ENCODE measurements at regions not wholly inside any gene's neighbourhood (a gene's known extent, or its start where the extent isn't known, plus 50 kb on each side); places are given as distances from the start of the nearest gene placed in this dataset.
"Not testable (repeated sequence)": the region's sequence is repeated elsewhere in the genome, so short reads cannot be mapped to it uniquely, and the experiment has no call there.

DNA sequence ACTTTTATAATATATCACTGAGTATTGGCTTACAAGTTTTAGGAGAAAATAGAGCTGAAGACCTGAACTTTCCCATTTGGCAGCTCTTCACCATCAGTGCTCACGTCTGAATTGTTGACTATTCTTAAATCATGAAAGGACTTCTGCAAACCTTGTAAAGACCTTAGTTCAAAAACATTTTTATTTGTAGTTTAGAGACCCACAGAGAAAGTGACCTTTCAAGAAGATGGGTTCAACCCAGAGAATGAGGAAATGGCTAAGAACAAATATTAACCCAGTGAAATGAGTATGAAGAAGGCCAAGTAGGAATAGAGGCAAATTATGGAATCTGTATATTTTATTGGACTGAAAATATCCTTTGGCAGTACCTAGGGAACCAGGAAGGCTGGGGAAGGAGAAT, 1151.1 kb downstream of the GATA3 start:
- DNase-seq (ENCODE audit: low read depth in 2 of 2) = no peak

DNA sequence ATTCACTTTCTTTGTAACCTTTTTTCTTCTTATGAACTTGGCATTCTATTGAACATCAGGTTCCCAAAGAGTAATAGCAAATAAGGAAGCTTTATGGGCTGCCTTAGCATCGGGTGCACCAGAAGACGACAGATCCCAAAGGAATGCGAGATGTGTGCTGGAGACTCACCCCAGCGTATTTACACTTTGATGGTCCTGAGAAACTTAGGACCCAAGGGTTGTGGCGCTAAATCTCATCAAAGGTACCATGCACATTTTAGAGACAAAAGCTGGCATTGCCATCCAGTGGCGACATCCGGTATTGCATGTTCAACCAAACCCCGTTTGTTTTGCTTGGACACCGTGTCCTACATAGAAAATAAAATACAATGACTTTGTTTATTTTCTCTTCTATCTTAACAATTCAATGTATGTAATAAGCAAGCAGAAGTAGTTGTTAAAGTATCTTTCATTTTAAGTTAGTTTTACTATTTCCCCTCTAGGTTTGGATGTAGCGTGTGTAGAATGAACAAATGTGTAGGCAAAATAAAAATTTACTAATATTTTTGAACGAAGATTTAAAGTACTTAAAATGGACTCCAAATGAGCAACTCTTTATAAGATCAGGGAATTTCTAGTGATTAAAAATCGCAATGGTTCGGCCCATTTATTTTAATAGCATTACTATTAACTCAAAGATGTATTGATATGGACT, 1154.8 kb downstream of the GATA3 start:
- peak; percentile 46 to 70 for DNase-seq (ENCODE audit: low read depth in 2 of 2)

DNA sequence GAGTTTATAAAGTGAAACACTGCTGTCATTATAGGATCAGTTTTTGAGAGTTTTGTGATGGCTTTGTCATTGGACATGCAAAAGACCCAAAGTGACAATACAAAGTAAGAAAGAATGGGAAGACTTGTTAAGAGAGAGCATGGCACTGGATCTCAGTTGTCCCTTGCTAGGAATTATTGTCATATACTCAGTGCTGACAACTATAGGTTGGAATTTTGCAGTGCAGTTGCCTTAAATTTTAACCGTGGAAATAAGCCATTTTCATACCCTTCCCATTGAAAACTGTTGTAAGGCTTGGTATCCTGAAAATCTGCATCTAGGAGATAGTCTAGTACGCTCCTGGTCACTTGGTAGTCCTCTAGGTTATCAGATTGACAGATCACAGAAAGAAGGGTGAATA, 1156.7 kb downstream of the GATA3 start:
- no peak for DNase-seq (ENCODE audit: low read depth in 2 of 2)

DNA sequence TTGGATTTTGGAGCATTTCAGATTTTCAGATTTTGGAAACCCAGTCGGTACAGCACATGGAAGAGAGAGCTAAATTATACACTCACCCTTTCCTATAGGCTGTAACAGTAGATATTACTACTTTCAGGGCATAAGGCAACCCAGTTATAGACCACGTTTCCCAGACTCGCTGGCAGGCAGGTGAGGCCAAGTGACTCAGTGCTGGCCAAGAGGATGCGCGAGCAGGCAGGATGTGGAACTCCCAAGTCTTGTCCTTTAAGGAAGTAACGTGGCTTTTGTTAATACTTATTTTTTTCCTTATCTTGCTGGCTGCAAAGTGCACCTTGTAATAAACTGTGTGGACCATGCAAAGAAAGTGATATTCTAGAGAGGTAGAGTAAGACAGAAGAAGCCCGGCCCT, 1160.1 kb downstream of the GATA3 start:
- no peak for DNase-seq (ENCODE audit: low read depth in 2 of 2)

DNA sequence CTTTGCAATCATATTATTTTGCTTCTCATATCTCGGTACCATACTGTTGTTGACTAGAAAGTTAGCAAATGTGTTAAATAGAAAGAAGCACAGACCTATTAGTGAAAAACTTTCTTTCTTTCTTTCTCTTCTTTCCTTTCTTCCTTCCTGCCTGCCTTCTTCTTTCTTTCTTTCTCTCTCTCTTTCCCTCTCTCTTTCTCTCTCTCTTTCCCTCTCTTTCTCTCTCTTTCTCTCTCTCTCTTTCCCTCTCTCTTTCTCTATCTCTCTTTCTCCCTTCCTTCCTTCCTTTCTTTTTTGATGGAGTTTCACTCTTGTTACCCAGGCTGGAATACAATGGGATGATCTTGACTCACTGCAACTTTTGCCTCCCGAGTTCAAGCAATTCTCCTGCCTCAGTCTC, 1160.6 kb downstream of the GATA3 start:
- no peak for DNase-seq (ENCODE audit: low read depth in 2 of 2)

DNA sequence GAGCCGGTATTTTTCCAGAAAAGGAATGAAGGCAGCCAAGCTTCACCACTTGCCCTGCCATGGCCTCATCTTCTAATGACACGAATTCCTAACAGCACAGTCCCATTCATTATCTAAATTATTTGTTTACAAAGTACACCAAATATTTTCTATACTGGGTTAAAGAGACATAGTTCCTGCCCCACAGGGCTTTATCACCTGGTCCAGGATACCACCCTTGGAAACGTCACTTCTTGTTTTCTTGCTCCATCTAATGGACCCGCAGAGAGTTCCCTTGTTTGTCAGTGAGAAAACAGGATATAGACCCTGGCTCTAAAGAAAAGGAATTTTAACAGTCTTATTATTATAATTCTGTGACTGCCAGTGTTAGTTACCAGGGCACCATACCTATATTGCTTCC, 1165.4 kb downstream of the GATA3 start:
- no peak for DNase-seq (ENCODE audit: low read depth in 2 of 2)

DNA sequence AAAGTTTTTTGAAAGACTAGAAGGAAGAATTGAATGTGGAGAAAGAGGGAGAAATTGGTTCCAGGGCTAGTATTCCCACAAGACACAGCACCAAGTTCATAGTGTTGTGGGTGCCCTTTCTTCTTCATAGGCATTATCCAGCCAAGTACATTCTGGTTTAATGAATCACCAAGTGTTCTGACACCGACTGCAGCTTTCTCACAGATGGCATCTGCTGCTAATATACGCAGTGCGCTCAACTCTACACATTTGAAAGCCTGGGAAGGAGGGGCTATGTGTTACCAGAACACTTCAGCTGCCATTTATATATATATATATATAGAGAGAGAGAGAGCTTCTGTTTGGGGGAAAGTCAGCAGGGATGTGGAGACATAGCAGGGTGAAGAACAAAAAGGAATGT, 1168.4 kb downstream of the GATA3 start:
- DNase-seq (ENCODE audit: low read depth in 2 of 2) = no peak

DNA sequence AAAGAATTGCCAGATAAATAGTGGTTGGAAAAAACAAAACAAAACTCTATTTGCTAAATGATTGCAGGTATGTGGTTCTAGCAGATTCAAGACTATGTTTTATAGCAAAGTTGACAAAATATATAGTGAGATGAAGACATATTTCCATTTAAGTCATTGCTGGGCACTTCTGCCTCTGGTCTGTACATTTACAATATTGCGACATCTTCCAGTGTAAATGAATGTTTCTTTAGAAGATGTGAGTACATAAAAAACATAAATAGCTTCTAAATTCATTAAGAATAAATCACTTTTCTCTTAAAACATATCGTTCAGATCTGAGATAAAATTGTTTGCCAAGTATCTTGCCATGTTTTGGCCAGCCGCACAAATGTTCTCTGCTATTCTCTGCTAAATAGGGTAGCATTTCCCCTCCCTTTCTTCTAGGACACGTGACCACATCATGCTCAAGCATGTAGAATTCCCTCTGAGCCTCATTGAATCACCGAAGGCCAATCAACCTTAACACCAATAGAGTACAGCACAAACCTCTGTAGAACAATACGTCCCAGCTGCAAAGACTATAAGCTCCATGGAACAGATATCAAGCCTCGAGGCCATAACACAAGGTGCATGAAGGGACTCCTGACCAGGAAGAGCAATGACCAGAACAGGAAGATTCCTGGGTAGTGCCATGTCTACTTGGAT, 1173.3 kb downstream of the GATA3 start:
- DNase-seq (ENCODE audit: low read depth in 2 of 2) = no peak

DNA sequence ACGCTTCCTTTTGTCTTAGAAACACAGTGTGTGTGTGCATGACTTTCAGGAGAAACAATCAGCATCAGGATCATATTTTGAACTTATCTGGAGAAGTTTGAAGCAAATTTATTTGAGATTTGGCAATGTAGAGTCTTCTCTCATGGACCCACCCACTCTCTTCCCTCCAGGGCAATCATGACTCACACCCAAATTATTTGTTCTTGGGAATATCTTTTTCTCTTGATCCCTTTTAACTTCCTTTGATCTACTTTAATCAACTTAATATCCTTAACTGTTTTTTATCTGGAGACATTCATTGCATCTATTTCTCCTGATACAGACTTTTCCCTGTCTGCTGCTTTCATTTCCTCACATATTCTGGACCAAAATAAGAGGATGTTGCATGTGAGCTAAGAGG, 1174.3 kb downstream of the GATA3 start:
- no peak for DNase-seq (ENCODE audit: low read depth in 2 of 2)

DNA sequence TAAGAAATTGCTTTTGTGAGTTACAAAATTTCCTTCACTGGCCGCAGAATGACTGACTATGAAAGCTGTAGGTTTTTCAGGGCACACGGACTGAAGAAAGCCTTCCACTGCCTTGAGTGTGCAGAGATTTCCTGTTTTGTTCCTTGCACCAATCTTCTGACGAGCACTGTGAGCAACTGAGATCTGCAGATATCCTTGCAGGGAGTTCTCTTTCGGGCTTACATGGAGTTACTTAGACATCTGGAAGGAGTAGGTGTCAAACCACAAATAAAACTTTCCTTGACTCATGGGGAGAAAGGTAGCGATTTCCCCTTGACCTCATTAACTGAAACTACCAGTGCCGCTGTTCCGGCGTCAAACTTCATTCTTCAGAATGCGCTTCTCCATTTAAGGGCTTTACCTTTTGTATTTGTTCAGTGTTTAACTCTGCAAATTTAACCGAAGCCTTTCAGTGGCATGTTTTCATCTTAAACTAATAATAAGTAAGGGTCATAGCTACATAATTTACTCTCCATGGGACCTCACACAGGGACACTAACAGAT, 1175.3 kb downstream of the GATA3 start:
- no peak for DNase-seq (ENCODE audit: low read depth in 2 of 2)

DNA sequence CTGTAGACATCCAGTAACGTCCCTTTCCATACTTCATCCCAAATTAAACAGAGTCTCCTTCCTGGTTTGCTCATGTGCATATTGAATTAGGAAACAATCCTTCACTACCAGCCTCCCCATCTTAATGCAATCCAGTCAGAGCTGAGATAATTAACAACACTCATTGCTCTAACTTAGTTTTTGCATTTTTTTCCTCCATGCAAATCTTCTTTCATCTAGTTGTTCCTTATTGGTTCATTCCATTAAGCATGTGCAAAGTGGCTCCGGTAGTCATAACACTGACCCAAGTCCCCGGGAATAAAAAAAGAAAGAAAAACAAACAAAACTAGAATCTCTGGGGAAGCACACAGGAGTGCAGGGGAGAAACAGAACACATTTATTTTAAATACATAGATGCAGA, 1176.1 kb downstream of the GATA3 start:
- DNase-seq (ENCODE audit: low read depth in 2 of 2) = no peak

DNA sequence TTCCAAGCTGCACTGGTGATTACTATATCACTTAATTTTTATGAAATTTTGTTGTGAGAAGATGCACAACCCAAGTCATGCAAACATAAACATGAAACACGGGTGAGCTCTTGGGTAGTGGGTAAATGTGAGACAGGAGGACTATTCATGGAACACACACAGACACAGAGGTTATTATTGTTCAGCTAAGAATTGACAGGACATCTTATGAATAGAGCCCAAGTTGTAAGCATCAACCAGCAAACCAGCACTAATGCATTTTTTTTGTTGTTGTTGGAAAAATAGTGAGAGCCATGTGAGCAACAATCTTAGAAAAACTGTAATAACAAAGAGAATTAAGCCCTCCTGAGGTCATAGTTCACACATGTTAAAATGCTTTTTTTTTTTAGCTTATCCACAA, 1179.7 kb downstream of the GATA3 start:
- no peak for DNase-seq (ENCODE audit: low read depth in 2 of 2)

DNA sequence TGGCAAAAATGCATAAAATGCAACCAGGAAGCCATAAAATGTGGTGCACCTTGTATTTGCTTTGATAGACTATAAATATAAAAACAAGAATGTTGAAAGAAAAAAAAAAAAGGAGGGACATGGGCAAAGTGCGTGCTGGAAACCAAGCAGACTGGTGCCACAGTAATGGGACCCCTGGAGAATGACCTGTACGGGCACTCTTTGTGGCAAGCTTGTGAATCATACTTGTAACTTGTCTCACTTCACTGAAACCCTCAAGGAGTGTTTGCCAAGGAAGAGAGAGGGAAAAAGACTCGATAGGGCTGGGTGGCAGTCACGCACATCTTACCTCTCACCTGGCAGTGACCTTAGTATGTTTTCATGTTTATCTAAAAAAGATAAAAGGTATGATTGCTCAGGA, 1183.6 kb downstream of the GATA3 start:
- no peak for DNase-seq (ENCODE audit: low read depth in 2 of 2)

DNA sequence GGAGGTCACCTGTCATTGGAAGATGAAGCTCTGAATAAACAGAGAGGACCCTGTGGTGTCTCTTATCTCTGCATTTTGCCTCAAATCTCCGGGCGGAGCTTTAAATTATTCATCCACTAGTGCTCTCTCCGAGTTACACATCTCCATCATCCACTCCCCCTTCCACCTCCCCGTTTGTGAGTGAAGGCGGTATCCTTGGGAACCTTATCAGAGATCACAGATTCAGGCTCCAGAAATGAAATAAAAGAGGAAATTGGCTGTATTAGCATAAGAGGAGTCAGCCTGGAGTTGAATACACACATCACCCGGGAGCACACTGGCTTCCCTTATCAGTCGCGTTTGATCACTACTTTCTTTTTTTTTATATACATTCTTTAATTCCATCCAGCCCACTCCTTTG, 1184.8 kb downstream of the GATA3 start:
- DNase-seq (ENCODE audit: low read depth in 2 of 2) = no peak

DNA sequence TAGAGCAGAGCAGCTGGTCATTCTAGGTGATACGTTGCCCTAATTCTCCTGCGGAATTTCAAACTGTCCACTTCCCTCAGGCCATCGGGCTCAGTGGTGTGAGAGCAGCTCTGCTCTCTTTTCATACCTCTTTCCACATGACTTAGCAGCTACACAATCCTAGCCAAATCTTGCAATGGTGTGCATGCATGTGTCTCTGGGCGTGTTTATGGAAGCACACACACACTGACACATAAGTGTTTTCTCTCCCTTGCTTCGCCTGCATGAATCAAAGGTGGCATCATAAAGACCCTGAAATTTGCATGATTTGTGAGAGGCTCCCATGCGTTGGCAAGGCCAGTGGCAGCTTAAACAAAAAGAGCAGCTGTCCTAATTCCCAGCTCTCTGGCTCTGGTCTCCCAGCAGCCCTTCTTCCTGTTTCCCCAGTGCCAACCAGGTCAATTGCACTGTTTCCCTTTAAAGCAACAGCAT, 1189.5 kb downstream of the GATA3 start:
- DNase-seq (ENCODE audit: low read depth in 2 of 2) = no peak

DNA sequence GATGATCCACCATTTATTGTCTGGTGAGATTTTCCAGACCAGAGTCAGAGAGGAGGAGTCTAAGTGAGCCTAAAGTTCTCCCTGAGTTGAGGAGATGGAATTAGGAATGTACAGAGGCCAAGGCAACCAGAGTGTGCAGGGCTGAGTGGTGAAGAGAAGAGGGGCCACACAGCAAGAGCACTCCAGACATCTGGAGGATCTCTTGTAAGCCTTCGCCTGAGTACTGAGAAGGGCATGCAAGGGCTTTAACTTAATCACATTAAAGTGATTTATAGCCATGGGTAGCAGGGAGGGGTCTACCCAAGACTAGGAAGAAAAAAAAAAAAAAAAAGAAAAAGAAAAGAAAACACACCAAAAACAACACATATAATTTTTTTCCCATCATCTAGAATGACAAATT, 1190.4 kb downstream of the GATA3 start:
- no peak for DNase-seq (ENCODE audit: low read depth in 2 of 2)

DNA sequence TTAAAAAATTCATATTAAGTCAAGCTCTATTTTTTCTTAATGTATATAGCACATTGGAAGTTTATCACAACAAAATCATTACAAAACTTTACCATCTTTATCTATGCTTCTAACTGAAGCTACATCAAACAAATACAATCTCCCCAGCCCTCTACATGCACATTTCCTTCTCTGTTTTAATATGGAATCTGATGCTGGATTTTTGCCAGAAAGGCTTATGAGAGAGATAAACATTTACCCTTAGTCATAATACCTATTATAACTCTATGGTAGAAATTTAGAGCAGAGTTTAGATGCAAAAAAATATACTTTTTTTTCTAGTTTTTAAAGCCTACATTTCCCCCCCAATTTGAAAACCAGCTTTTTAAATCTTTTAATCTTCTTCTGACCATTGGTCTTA, 1198.6 kb downstream of the GATA3 start:
- no peak for DNase-seq (ENCODE audit: low read depth in 2 of 2)

DNA sequence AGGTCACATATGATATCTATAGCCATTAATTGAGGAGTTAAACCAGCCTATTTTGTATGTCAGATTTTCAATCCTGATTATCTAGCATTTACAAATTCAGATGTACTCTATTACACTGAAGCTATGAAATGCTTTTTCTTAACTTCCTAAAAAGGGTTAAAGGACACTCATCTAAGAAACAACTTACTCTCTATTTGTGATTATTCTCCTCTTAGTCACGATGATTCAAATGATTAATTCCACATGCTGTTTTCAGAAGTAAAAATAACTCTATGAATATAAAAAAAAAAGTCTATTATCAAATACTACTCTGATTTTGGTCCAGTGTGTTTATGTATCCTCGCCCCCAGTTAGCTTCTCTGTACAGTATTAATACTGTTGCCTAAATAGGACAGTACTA, 1199.9 kb downstream of the GATA3 start:
- DNase-seq (ENCODE audit: low read depth in 2 of 2) = no peak

DNA sequence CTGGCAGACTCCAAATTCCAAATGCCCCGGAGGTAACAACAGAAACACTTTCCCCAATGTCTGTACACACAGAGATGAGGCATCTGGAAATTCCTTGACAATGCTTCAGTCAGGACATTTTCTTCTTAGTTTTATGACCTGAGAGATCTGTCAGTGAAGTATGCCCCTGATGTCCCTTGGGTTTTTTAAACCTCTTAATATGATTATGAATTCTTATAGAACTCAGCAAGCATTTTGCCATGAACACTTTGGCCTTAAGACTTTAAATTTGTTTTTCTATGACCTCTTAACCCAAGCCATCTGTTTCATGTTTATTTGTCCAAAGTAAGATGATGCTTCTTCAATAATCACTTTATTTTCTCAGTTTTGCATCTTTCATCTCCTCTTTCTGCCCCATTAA, 1206.2 kb downstream of the GATA3 start:
- no peak for DNase-seq (ENCODE audit: low read depth in 2 of 2)

DNA sequence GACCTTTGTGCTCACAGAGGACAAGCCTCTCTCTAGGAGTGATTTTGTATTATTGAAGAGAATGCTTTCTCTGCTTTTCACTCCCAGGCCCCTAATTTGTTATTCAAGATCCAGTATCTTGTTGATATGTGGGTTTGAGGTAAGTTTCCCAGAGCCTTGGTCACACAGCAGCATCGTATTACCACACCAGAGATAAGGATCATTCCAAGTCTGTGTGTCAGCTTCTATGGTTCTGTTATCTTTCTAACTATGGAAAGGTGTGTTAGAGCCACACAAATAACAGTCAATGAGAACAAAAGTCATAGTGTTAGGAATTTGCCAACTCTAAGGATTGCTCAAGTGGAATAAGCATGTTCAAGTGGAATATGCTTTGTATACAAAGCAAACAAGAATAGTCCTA, 1208.3 kb downstream of the GATA3 start:
- no peak for DNase-seq (ENCODE audit: low read depth in 2 of 2)

DNA sequence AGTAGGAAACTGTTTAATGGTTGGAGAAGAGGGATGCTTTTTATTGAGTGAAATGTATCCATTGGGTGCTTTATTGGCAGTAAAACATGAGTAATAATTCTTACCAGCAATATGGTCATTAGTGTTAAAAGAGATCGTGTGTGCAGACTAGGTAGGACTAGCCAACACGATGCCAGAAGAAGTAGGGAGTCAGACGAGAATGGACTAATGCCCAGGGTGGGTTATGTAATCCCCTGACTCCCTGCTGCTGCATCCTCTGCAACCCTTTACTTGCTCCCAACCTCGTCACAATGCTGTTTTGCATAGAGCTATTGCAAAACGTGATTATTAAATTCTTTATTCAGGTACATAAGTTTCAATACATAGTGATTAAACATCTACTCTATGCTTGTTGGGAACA, 1213.7 kb downstream of the GATA3 start:
- DNase-seq (ENCODE audit: low read depth in 2 of 2) = no peak

DNA sequence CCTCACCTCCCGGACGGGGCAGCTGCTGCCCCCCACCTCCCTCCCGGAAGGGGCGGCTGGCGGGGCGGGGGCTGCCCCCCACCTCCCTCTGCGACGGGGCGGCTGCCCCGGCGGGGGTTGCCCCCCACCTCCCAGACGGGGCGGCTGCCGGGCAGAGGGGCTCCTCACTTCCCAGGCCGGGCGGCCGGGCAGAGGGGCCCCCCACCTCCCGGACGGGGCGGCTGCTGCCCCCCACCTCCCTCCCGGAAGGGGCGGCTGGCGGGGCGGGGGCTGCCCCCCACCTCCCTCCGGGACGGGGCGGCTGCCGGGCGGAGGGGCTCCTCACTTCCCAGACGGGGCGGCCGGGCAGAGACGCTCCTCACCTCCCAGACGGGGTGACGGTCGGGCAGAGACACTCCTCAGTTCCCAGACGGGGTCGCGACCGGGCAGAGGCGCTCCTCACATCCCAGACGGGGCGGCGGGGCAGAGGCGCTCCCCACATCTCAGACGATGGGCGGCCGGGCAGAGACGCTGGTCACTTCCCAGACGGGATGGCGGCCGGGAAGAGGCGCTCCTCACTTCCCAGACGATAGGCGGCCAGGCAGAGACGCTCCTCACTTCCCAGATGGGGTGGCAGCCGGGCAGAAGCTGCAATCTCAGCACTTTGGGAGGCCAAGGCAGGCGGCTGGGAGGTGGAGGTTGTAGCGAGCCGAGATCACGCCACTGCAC, 1218.8 kb downstream of the GATA3 start:
- DNase-seq (ENCODE audit: low read depth in 2 of 2) = not testable (repeated sequence)
